ENCODE measurements at regions not wholly inside any gene's neighbourhood (a gene's known extent, or its start where the extent isn't known, plus 50 kb on each side); places are given as distances from the start of the nearest gene placed in this dataset.

DNA sequence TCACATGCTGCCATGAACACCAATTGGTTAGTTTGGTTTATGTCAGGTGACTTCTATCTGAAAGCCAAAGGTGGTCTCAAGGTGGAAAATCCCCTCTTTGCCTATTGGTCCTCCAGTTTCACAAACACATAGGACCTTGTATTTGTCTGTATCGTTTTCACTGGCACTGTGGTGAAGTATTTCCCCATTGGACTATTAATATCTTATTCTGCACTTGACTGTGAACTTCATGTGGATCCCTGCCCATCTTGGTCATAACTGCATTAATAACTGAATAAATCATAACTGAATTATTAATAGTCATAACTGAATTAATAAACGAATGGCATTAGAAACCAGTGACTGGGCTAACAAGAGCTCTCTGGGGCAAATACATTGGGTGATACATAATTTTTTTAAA lies 341.3 kb upstream of the ADAMTS9 start:
- TF ChIP-seq, protein P1, sequence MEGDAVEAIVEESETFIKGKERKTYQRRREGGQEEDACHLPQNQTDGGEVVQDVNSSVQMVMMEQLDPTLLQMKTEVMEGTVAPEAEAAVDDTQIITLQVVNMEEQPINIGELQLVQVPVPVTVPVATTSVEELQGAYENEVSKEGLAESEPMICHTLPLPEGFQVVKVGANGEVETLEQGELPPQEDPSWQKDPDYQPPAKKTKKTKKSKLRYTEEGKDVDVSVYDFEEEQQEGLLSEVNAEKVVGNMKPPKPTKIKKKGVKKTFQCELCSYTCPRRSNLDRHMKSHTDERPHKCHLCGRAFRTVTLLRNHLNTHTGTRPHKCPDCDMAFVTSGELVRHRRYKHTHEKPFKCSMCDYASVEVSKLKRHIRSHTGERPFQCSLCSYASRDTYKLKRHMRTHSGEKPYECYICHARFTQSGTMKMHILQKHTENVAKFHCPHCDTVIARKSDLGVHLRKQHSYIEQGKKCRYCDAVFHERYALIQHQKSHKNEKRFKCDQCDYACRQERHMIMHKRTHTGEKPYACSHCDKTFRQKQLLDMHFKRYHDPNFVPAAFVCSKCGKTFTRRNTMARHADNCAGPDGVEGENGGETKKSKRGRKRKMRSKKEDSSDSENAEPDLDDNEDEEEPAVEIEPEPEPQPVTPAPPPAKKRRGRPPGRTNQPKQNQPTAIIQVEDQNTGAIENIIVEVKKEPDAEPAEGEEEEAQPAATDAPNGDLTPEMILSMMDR (IDR thresholded peaks at IDR 0.05): no peak
- TF ChIP-seq POLR2A (IDR thresholded peaks at IDR 0.05) (no peak), POLR2AphosphoS5 (IDR thresholded peaks at IDR 0.05) (no peak)
